ENCODE measurements at regions not wholly inside any gene's neighbourhood (a gene's known extent, or its start where the extent isn't known, plus 50 kb on each side); places are given as distances from the start of the nearest gene placed in this dataset.

GRCh38 chr1:55574691-55575225 lies 359.6 kb upstream of the USP24 start:
- H3K9me3 ChIP-seq: no peaks in the 10 kb centered on the region
- 88 to 95% (median 91%) methylated on average over 5 of the region's 5 CpGs for WGBS, 5 donors
- no peaks in the 10 kb centered on the region for H3K4me1 ChIP-seq
- no peak for DNase-seq
- no peaks in the 10 kb centered on the region for H3K36me3 ChIP-seq
- TF ChIP-seq POLR2A (IDR thresholded peaks at IDR 0.05) (no peak), CTCF (IDR thresholded peaks at IDR 0.05 in 8 of 11, conservative IDR thresholded peaks at IDR 0.05 in 3 of 11) (no peak), POLR2AphosphoS5 (IDR thresholded peaks at IDR 0.05) (no peak)
- H3K27me3 ChIP-seq (replicated peaks in 1 of 7): peaks cover 0 to 15% (median 0%) of the 10 kb centered on the region in 7 donors
- H3K27ac ChIP-seq: no peak overlapping the region
- H3K4me3 ChIP-seq: no peak overlapping the region
- intact Hi-C loops (cut with DNase I; ENCODE audit: low total_unique reads): no loop called here

GRCh38 chr1:55572878-55573734 lies 357.9 kb upstream of the USP24 start:
- intact Hi-C loops (cut with DNase I; ENCODE audit: low total_unique reads): no loop called here

GRCh38 chr1:55571767-55572166 lies 356.6 kb upstream of the USP24 start:
- Histone ChIP-seq H3K27ac (no peak overlapping the region), H3K9me3 (peaks cover 0 to 7% (median 0%) of the 10 kb centered on the region in 8 donors), H3K4me3 (no peak overlapping the region), H3K4me1 (no peaks in the 10 kb centered on the region), H3K27me3 (replicated peaks in 1 of 7) (peaks cover 0 to 26% (median 0%) of the 10 kb centered on the region in 7 donors), H3K36me3 (no peaks in the 10 kb centered on the region)
- 76 to 94% (median 90%) methylated on average over 3 of the region's 3 CpGs for WGBS, 5 donors
- intact Hi-C loops (cut with DNase I; ENCODE audit: low total_unique reads): no loop called here
- TF ChIP-seq CTCF (IDR thresholded peaks at IDR 0.05 in 8 of 11, conservative IDR thresholded peaks at IDR 0.05 in 3 of 11): no peak
- no peak for TF ChIP-seq POLR2A (IDR thresholded peaks at IDR 0.05)
- no peak for TF ChIP-seq POLR2AphosphoS5 (IDR thresholded peaks at IDR 0.05)
- DNase-seq: no peak

More at GRCh38 chr1:55572878-55573734, 357.9 kb upstream of the USP24 start:
- no peak for DNase-seq
- Histone ChIP-seq H3K4me3 (no peak overlapping the region), H3K4me1 (no peaks in the 10 kb centered on the region), H3K36me3 (no peaks in the 10 kb centered on the region), H3K27me3 (replicated peaks in 1 of 7) (peaks cover 0 to 19% (median 0%) of the 10 kb centered on the region in 7 donors), H3K27ac (no peak overlapping the region), H3K9me3 (no peaks in the 10 kb centered on the region)
- WGBS, 5 donors: 63 to 83% (median 78%) methylated on average over 10 to 14 of the region's 14 CpGs
- TF ChIP-seq POLR2A (IDR thresholded peaks at IDR 0.05) (no peak), POLR2AphosphoS5 (IDR thresholded peaks at IDR 0.05) (peak in 2 of 3 donors; percentile 56 to 62)

- Histone ChIP-seq H3K4me3 (no peak overlapping the region), H3K9me3 (peaks cover 0 to 7% (median 0%) of the 10 kb centered on the region in 8 donors), H3K4me1 (no peaks in the 10 kb centered on the region), H3K27me3 (replicated peaks in 1 of 7) (peaks cover 0 to 16% (median 0%) of the 10 kb centered on the region in 7 donors), H3K36me3 (no peaks in the 10 kb centered on the region), H3K27ac (no peak overlapping the region)
- TF ChIP-seq CTCF (IDR thresholded peaks at IDR 0.05 in 8 of 11, conservative IDR thresholded peaks at IDR 0.05 in 3 of 11) (no peak), POLR2AphosphoS5 (IDR thresholded peaks at IDR 0.05) (no peak), POLR2A (IDR thresholded peaks at IDR 0.05) (no peak)
- 60 to 80% (median 75%) methylated on average over 2 of the region's 2 CpGs for WGBS, 5 donors
- no peak for DNase-seq
- intact Hi-C loops (cut with DNase I; ENCODE audit: low total_unique reads): no loop called here
Measured at GRCh38 chr1:55569417-55569816, 354.3 kb upstream of the USP24 start.
